Adipocyte (in vitro differentiated cells): ENCODE measurements at regions not wholly inside any gene's neighbourhood (a gene's known extent, or its start where the extent isn't known, plus 50 kb on each side); places are given as distances from the start of the nearest gene placed in this dataset.

Experiments used
- DNase-seq: peaks from one replicate; pipeline ENCODE4 v3.0.0-alpha.2; 2015; ENCODE audit warnings: low read depth
- H3K27me3 ChIP-seq: replicated peaks from 2 replicates; pipeline ENCODE4 v1.7.0; 2013; ENCODE audit warnings: mild to moderate bottlenecking, low read length, moderate library complexity; ENCODE audit not compliant: control insufficient read depth, insufficient read depth
- H3K36me3 ChIP-seq: 2 replicates; pipeline ENCODE4 v1.7.0; 2013; ENCODE audit warnings: low read length, mild to moderate bottlenecking, moderate library complexity; ENCODE audit not compliant: control insufficient read depth, insufficient read depth, severe bottlenecking
- H3K4me1 ChIP-seq: 2 replicates; pipeline ENCODE4 v1.7.0; 2013; ENCODE audit warnings: mild to moderate bottlenecking, low read length, moderate library complexity; ENCODE audit not compliant: control insufficient read depth, insufficient read depth
- H3K4me3 ChIP-seq: 2 replicates; pipeline ENCODE4 v1.7.0; 2013; ENCODE audit warnings: mild to moderate bottlenecking, low read length, moderate library complexity
- H3K9ac ChIP-seq: 2 replicates; pipeline ENCODE4 v1.7.0; 2013; ENCODE audit warnings: mild to moderate bottlenecking, low read length, moderate library complexity
- H3K9me3 ChIP-seq: 2 replicates; pipeline ENCODE4 v1.7.0; 2013; ENCODE audit warnings: mild to moderate bottlenecking, low read length, moderate library complexity; ENCODE audit not compliant: control insufficient read depth

DNA sequence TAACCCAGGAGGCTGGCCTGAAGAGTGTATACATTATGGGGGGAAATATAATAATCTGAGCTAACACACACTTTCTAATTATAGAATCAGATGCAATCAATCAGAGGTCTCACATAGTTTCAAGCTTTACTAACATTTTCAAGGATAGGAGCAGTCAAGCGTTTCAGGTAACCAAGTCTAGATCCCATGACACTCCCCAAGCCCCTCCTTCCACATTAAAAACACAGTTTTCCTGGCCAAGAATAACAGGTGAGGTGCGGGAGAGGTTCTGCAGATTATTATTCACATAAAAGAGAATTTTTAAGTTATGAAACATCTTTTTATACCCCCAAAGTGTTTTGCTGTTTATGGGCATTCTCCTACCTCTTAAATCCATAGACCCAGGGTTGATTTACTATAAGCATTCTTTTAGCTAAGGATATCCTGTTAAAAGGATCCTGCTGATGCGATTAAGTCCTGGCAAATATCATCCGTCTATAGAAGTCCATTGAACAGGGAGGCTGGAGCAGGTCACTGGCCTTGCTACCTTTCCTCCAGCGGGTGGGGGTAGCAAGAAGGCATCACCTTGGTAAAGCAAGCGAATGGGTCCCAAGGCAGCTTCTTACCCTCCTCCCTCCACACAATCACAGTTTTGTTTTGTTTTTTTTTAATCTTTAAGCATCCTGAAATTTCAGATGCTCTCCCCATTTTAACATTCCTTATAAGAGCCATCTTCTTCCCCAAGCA lies 104.7 kb upstream of the GPM6A start:
- Histone ChIP-seq H3K36me3 (no peaks in the 10 kb centered on the region), H3K27me3 (peaks cover 3% of the 10 kb centered on the region), H3K4me3 (no peak overlapping the region), H3K9me3 (no peaks in the 10 kb centered on the region), H3K9ac (no peak overlapping the region), H3K4me1 (no peaks in the 10 kb centered on the region)
- DNase-seq, result no peak

- Histone ChIP-seq H3K4me3 (no peak overlapping the region), H3K36me3 (no peaks in the 10 kb centered on the region), H3K27me3 (no peaks in the 10 kb centered on the region), H3K9me3 (no peaks in the 10 kb centered on the region), H3K4me1 (no peaks in the 10 kb centered on the region), H3K9ac (no peak overlapping the region)
- no peak for DNase-seq
Measured at GRCh38 chr4:175927121-175927520, 115.1 kb upstream of the GPM6A start.

- Histone ChIP-seq H3K9me3 (no peaks in the 10 kb centered on the region), H3K36me3 (no peaks in the 10 kb centered on the region), H3K4me1 (no peaks in the 10 kb centered on the region), H3K27me3 (no peaks in the 10 kb centered on the region), H3K4me3 (no peak overlapping the region), H3K9ac (no peak overlapping the region)
- no peak for DNase-seq
Measured at GRCh38 chr4:175929441-175929840, 117.4 kb upstream of the GPM6A start.

GRCh38 chr4:175929932-175930331 lies 117.9 kb upstream of the GPM6A start:
- no peaks in the 10 kb centered on the region for H3K36me3 ChIP-seq
- no peak overlapping the region for H3K9ac ChIP-seq
- no peak overlapping the region for H3K4me3 ChIP-seq
- no peaks in the 10 kb centered on the region for H3K9me3 ChIP-seq
- no peak for DNase-seq
- no peaks in the 10 kb centered on the region for H3K4me1 ChIP-seq
- no peaks in the 10 kb centered on the region for H3K27me3 ChIP-seq

DNA sequence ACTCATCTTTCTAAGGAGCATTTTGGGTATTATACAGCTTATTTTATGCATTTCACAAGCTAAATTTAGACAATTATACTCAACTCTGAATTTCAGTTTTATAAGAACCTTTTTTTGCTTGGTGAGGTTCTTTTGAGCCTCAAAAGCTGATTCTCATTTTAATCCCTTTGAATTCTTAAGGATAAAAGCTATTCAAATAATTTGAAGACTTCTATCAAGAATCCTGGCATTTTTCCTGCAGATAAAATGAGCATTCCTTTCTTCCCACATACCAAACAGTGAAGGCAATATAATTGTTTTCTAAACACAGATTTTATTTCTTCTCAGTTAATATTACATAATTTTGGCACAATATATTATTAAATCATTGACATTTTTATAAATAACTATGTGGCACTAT lies 118.4 kb upstream of the GPM6A start:
- no peak for DNase-seq
- Histone ChIP-seq H3K4me1 (no peaks in the 10 kb centered on the region), H3K27me3 (no peaks in the 10 kb centered on the region), H3K4me3 (no peak overlapping the region), H3K36me3 (no peaks in the 10 kb centered on the region), H3K9ac (no peak overlapping the region), H3K9me3 (no peaks in the 10 kb centered on the region)

- DNase-seq, result no peak
- Histone ChIP-seq H3K4me3 (no peak overlapping the region), H3K4me1 (no peaks in the 10 kb centered on the region), H3K9me3 (no peaks in the 10 kb centered on the region), H3K9ac (no peak overlapping the region), H3K36me3 (no peaks in the 10 kb centered on the region), H3K27me3 (no peaks in the 10 kb centered on the region)
Measured at GRCh38 chr4:175932116-175932515, 120.1 kb upstream of the GPM6A start.

- Histone ChIP-seq H3K9ac (no peak overlapping the region), H3K4me3 (no peak overlapping the region), H3K27me3 (no peaks in the 10 kb centered on the region), H3K36me3 (no peaks in the 10 kb centered on the region), H3K4me1 (no peaks in the 10 kb centered on the region), H3K9me3 (no peaks in the 10 kb centered on the region)
- DNase-seq, result no peak
Measured at GRCh38 chr4:175934506-175934905, 122.4 kb upstream of the GPM6A start.

DNA sequence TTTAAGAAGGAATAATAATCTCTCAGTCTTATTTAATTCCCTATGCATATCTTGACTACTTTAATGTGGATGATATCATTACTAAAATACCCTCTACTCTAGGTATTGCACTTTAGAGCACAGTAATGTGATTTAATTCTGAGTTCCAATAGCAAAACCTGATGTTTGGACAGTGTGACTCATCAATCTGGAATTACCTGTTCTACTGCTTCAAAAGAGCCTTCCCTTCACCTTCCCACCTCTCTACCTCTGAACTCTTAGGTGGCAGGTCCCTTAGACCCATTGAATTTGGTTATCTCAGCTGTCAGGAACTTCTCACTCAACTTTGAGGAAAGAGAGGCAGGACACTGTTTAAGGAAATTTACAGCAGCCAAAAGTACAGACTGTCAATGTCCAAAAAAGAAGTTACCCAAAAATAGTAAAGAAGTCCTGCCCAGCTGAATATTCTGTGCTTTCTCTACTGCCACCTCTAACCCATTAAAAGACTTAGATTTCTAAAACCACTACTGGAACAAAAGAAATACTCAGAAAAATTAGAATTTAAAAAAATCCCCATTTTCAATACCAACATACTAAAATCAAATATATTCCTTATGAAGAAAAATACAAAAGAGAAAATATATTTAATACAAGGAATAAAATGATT lies 123.1 kb upstream of the GPM6A start:
- no peak for DNase-seq

DNA sequence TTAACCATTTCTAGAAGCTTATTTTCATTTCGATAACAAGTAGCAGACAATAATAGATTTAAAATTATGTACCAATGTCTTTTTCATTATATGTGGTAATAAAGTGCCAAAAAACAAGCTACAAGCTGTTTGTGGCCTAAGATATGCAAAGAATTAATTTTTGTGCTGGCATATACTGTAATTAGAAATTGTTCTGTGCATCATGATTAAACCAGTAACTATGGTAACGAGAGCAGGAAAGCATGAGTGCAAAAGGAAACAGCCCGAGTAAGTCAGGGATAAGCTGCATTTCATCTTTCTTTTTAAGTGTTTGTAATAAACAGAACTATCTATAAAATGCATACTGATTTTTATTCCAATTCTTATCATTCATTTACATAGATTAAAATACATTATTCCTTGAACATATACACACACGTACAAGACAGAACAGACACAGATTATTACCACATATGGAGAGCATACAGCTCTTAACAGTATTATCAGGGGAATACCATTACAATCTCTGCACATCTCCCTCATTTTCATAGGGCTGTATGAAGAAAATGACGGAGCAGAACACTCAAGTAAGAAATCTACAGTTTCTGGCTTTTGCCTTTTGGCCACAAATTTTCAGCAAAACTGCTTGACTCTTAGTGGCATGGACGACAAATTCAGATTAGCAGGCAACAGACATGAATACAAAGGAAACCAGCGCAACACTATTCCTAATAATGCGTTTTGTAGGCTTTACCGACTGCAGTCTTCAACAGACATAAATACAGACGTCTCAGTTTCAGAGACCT lies 121.3 kb upstream of the WDR17 start:
- no peak for DNase-seq
- H3K4me3 ChIP-seq, result no peak overlapping the region
- no peaks in the 10 kb centered on the region for H3K9me3 ChIP-seq
- no peaks in the 10 kb centered on the region for H3K36me3 ChIP-seq
- no peaks in the 10 kb centered on the region for H3K27me3 ChIP-seq
- H3K9ac ChIP-seq, result no peak overlapping the region
- peaks cover 5% of the 10 kb centered on the region for H3K4me1 ChIP-seq

More for the DNA sequence above, 123.1 kb upstream of the GPM6A start:
- H3K27me3 ChIP-seq, result no peaks in the 10 kb centered on the region
- H3K36me3 ChIP-seq, result no peaks in the 10 kb centered on the region
- no peak overlapping the region for H3K4me3 ChIP-seq
- no peak overlapping the region for H3K9ac ChIP-seq
- H3K4me1 ChIP-seq, result no peaks in the 10 kb centered on the region
- no peaks in the 10 kb centered on the region for H3K9me3 ChIP-seq

- H3K36me3 ChIP-seq, result no peaks in the 10 kb centered on the region
- H3K9me3 ChIP-seq, result no peaks in the 10 kb centered on the region
- peaks cover 5% of the 10 kb centered on the region for H3K4me1 ChIP-seq
- no peak overlapping the region for H3K9ac ChIP-seq
- peak overlapping the region; percentile 37 for H3K4me3 ChIP-seq
- DNase-seq, result no peak
- no peaks in the 10 kb centered on the region for H3K27me3 ChIP-seq
Measured at GRCh38 chr4:175946472-175947116, 119.0 kb upstream of the WDR17 start.

DNA sequence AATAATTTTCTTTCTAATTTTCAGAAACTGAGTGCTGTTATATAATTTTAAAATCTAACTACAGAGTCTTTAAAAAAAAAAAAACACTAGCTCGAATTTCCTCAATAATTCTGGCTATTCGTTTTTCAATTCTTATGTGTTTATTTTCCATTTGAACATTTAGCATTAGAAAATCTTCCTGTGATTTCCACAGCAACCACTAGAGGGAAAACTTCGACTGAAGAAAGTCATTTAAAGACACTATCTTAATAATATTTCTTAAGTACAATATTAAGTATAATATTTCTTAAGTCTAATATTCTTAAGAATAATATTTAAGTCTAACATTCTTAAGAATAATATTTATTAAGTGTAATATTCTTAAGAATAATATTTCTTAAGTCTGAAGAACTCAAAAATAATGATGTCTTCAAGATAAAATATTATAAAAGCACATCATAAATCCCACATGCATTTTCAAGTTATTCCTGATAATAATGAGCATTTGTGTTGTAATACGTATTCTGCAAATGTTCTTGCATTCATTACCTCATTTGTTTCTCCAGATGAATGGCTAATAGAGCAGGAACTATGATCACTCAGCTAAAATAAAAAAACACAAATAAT lies 118.4 kb upstream of the WDR17 start:
- Histone ChIP-seq H3K4me3 (peak overlapping the region; percentile 37), H3K27me3 (no peaks in the 10 kb centered on the region), H3K9me3 (no peaks in the 10 kb centered on the region), H3K9ac (no peak overlapping the region), H3K36me3 (no peaks in the 10 kb centered on the region), H3K4me1 (peaks cover 5% of the 10 kb centered on the region)
- peak; percentile 67 for DNase-seq
